D721Med (cell line): ENCODE measurements at regions not wholly inside any gene's neighbourhood (a gene's known extent, or its start where the extent isn't known, plus 50 kb on each side); places are given as distances from the start of the nearest gene placed in this dataset.

ENCODE experiments used
- DNase-seq: peaks from one replicate; pipeline ENCODE4 v3.0.0; 2011; ENCODE audit warnings: low spot score; ENCODE audit not compliant: insufficient read length
- FAIRE-seq: peaks from 2 replicates; lab custom pipeline; 2011; peaks lifted over from hg19 to GRCh38; lab: Jason Lieb, UNC
- TF ChIP-seq, protein P1 (sequence below): IDR thresholded peaks from 2 replicates; pipeline ENCODE4 v1.5.1; 2012; ENCODE audit warnings: mild to moderate bottlenecking, control low read depth; ENCODE audit not compliant: insufficient read depth; ENCODE audit errors: missing control alignments

DNA sequence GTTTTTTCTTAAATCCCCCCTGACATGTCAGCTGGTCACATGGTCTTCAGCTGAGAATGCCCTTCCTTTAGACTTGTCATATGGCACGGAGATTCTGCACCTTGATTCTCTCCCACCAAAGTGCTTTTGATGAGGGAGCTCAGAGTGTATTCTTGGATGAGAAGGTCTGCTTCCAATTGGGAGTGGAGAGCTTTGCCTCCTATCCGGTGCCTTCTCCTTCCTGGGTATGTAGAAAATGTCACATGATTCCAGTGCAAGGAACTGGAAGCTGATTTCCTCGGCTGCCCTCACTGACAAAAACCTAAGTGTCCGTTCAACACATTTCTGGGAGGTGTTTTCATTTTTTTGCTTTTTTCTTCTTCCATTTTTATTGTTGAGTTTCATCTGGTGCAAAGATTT, 197.2 kb downstream of the TFAP2C start:
- TF ChIP-seq, protein P1, sequence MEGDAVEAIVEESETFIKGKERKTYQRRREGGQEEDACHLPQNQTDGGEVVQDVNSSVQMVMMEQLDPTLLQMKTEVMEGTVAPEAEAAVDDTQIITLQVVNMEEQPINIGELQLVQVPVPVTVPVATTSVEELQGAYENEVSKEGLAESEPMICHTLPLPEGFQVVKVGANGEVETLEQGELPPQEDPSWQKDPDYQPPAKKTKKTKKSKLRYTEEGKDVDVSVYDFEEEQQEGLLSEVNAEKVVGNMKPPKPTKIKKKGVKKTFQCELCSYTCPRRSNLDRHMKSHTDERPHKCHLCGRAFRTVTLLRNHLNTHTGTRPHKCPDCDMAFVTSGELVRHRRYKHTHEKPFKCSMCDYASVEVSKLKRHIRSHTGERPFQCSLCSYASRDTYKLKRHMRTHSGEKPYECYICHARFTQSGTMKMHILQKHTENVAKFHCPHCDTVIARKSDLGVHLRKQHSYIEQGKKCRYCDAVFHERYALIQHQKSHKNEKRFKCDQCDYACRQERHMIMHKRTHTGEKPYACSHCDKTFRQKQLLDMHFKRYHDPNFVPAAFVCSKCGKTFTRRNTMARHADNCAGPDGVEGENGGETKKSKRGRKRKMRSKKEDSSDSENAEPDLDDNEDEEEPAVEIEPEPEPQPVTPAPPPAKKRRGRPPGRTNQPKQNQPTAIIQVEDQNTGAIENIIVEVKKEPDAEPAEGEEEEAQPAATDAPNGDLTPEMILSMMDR: no peak

DNA sequence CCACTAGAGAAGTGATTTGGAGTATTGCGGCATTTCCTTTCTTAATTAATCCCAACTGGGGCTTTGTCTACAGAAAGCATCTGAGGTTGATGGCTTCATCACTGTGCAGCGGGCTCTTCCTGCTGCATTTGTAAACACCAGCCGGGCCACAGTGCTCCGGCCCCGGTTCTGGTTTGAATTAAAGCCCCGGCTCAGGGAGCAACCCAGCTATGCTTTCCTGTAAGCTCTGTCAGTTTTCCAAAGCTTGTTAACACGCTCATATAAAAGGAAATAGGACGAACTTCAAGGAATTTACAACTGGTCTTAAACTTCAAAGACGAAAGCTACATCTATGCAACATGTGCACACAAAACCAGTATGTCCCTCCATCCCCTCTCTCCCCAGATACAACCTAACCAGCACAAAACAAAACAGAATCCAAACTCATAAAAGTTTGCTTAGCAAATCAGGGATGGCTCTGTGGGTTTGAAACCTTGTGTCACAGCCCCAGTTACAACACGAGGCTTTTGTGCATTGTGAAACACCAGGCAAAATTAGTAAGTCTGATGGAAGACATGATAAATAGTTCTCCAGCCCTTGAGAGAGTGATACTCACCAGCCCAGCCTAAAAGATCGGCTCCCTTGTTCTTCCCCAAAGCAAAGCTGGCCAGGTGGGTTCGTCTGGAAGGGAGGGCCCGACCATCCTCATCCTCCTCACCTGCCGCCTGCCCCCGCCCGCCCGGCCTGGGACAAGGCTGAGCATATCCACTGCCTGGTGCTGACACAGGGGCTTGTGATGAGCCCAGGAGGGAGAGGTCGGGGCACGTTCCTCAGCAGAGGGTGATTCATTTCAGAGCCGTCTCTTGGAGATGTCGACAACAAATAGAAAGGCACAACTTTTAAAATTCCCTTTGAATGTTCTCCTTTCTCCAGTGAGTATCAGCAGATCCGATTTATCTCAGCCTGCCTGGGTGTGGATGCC, 197.9 kb downstream of the TFAP2C start:
- no peak for DNase-seq
- TF ChIP-seq, protein P1: no peak
- FAIRE-seq: no peak

More for the DNA sequence above, 197.2 kb downstream of the TFAP2C start:
- DNase-seq: no peak
- FAIRE-seq: no peak

DNA sequence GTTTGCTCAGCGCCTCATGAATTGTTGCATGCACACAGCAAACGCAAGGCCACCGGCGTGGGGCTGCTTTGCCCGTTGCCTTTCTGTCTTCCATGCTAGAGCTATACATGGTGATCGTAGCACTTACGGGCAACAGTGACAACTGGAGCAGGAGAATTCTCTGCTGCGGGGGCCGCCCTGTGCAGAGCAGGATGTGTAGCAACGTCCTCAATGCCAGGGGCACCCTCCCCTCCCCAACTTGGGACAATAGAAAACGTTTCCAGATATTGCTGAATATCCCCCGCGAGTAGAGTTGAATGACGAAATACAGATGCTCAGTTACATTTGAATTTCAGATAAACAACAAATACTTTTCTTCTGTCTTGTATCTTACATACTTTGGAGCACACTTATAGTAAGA, 198.7 kb downstream of the TFAP2C start:
- DNase-seq (no peak), FAIRE-seq (no peak)
- TF ChIP-seq, protein P1: no peak

DNA sequence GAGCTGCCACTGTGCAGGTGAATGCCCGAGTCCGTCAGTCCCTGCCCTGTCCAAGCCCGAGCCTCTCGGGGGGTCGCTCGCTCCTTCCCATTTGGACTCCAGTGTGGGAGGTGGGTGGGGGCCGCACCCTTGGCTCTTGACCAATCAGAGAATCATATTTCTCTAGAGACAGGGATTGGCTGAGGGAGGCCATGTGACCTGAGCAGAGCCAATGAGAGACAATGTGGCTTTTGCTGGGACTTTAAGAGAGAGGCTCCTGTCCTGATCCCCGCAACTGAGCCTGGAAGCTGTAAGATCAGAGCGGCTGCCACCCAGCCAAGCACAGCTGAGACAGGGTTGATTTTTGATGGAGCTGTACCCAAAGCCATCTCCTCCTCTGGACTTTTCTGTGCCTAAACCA, 199.3 kb downstream of the TFAP2C start:
- TF ChIP-seq, protein P1: no peak
- FAIRE-seq (no peak), DNase-seq (no peak)

DNA sequence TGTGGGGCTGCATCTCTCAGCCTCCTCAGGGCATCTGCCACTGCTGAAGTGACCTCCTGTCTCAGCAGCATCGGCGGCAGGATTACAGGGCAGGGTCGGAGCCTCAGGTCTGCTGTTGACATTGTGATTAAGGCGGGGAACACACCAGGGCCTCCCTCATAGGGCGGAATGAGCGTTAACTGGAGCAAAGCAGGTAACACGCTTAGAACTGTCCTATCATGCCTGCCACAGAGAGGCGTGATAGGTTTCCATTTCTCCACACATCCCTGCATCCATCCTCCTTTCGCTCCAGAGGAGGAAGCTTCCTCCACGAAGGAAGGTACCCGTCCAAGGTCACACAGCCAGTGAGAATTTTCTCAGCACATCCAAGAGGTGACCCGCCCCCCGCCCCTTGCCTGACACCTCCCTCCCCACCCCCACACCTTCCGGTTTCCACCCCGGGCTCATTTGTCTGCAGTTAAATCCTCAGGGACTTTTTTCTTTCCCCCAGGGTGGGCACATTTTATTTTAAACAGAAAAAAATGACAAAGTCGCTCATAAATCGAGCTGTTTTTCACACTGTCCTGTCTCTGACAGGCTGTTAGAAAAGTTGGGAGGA, 200.8 kb downstream of the TFAP2C start:
- DNase-seq (no peak), FAIRE-seq (no peak)
- TF ChIP-seq, protein P1: no peak

DNA sequence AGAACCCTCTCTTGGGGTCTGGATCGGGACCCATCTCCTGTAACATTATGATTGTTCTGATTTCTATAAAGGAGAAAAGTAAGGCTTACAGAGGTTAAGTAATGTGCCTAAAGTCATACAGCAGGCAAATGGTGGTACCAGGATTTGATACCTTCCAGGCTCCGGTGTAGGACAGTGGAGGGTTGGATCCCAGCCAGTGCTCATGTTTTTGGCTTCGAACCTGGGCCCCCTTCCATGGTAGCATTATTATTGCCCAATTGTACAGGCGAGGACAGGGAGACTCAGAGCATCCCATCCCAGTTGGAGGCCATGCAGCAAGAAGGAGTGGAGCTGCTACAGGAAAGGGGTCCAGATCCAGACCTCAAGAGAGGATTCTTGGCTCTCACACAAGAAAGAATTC, 202.7 kb downstream of the TFAP2C start:
- FAIRE-seq: no peak
- TF ChIP-seq, protein P1: no peak
- no peak for DNase-seq
